ENCODE measurements at regions not wholly inside any gene's neighbourhood (a gene's known extent, or its start where the extent isn't known, plus 50 kb on each side); places are given as distances from the start of the nearest gene placed in this dataset.

GRCh38 chr11:109166441-109166840 is 255.5 kb upstream of the C11orf87 start:
- no peak for TF ChIP-seq CTCF (IDR thresholded peaks at IDR 0.05; ENCODE audit: low read depth, low read length)
- H3K27me3 ChIP-seq (ENCODE audit: control insufficient read depth, insufficient read depth, low read length), result no peaks in the 10 kb centered on the region
- CTCF ChIA-PET, result interaction anchor here (1.1 kb wide), 1 partner anchor 24 kb away, joined by 3 read pairs; no protein-coding TSS in a partner anchor
- no peaks in the 10 kb centered on the region for H3K9me3 ChIP-seq (ENCODE audit: control insufficient read depth, insufficient read depth, low read length)
- H3K27ac ChIP-seq (ENCODE audit: low read depth, low read length), result no peak overlapping the region
- POLR2A ChIA-PET, result no interaction called here
- no peak for DNase-seq (ENCODE audit: low read depth, low spot score)
- H3K4me3 ChIP-seq (ENCODE audit: low read depth, low read length), result no peak overlapping the region

- ChIA-PET POLR2A (no interaction called here), CTCF (no interaction called here)
- H3K4me3 ChIP-seq (ENCODE audit: low read depth, low read length), result no peak overlapping the region
- no peaks in the 10 kb centered on the region for H3K9me3 ChIP-seq (ENCODE audit: control insufficient read depth, insufficient read depth, low read length)
- H3K27me3 ChIP-seq (ENCODE audit: control insufficient read depth, insufficient read depth, low read length), result peaks cover 2% of the 10 kb centered on the region
- H3K27ac ChIP-seq (ENCODE audit: low read depth, low read length), result no peak overlapping the region
- TF ChIP-seq CTCF (IDR thresholded peaks at IDR 0.05; ENCODE audit: low read depth, low read length), result no peak
- DNase-seq (ENCODE audit: low read depth, low spot score), result no peak
These were observed 248.5 kb upstream of the C11orf87 start for GRCh38 chr11:109173504-109173903.

GRCh38 chr11:109184376-109184775 is 237.6 kb upstream of the C11orf87 start:
- Histone ChIP-seq H3K27ac (ENCODE audit: low read depth, low read length) (no peak overlapping the region), H3K9me3 (ENCODE audit: control insufficient read depth, insufficient read depth, low read length) (no peaks in the 10 kb centered on the region), H3K4me3 (ENCODE audit: low read depth, low read length) (no peak overlapping the region), H3K27me3 (ENCODE audit: control insufficient read depth, insufficient read depth, low read length) (no peaks in the 10 kb centered on the region)
- POLR2A ChIA-PET, result no interaction called here
- TF ChIP-seq CTCF (IDR thresholded peaks at IDR 0.05; ENCODE audit: low read depth, low read length), result no peak
- DNase-seq (ENCODE audit: low read depth, low spot score), result no peak
- CTCF ChIA-PET, result interaction anchor here (1.2 kb wide), 1 partner anchor 487 kb away, joined by 3 read pairs; no protein-coding TSS in a partner anchor

GRCh38 chr11:109192864-109193263 is 229.1 kb upstream of the C11orf87 start:
- ChIA-PET POLR2A (no interaction called here), CTCF (no interaction called here)
- Histone ChIP-seq H3K27ac (ENCODE audit: low read depth, low read length) (no peak overlapping the region), H3K27me3 (ENCODE audit: control insufficient read depth, insufficient read depth, low read length) (no peaks in the 10 kb centered on the region), H3K4me3 (ENCODE audit: low read depth, low read length) (no peak overlapping the region), H3K9me3 (ENCODE audit: control insufficient read depth, insufficient read depth, low read length) (peaks cover 3% of the 10 kb centered on the region; the same call in 1 of the 2 replicates)
- no peak for TF ChIP-seq CTCF (IDR thresholded peaks at IDR 0.05; ENCODE audit: low read depth, low read length)
- no peak for DNase-seq (ENCODE audit: low read depth, low spot score)

GRCh38 chr11:109193880-109194279 is 228.1 kb upstream of the C11orf87 start:
- ChIA-PET CTCF (no interaction called here), POLR2A (no interaction called here)
- H3K4me3 ChIP-seq (ENCODE audit: low read depth, low read length), result no peak overlapping the region

More at GRCh38 chr11:109193880-109194279, 228.1 kb upstream of the C11orf87 start:
- peaks cover 3% of the 10 kb centered on the region; the same call in 1 of the 2 replicates for H3K9me3 ChIP-seq (ENCODE audit: control insufficient read depth, insufficient read depth, low read length)
- no peak for TF ChIP-seq CTCF (IDR thresholded peaks at IDR 0.05; ENCODE audit: low read depth, low read length)
- DNase-seq (ENCODE audit: low read depth, low spot score), result no peak
- H3K27ac ChIP-seq (ENCODE audit: low read depth, low read length), result no peak overlapping the region
- no peaks in the 10 kb centered on the region for H3K27me3 ChIP-seq (ENCODE audit: control insufficient read depth, insufficient read depth, low read length)
